Keratinocyte (primary cell): ENCODE measurements at regions not wholly inside any gene's neighbourhood (a gene's known extent, or its start where the extent isn't known, plus 50 kb on each side); places are given as distances from the start of the nearest gene placed in this dataset.

Experiments used
- DNase-seq: peaks from one replicate; pipeline ENCODE4 v3.0.0-alpha.2; 2011; ENCODE audit warnings: low read depth, missing footprints, low spot score
- FAIRE-seq: peaks from 2 replicates; lab custom pipeline; 2011; peaks lifted over from hg19 to GRCh38; lab: Jason Lieb, UNC
- H2AFZ ChIP-seq: 2 replicates; pipeline ENCODE4 v1.6.0; 2012; ENCODE audit warnings: low read length, control low read depth, inconsistent platforms; ENCODE audit not compliant: control insufficient read depth
- H3K27ac ChIP-seq: 2 replicates; pipeline ENCODE4 v1.5.1; 2011; ENCODE audit warnings: low read length; ENCODE audit not compliant: control insufficient read depth, insufficient read depth
- H3K27me3 ChIP-seq: 3 replicates; pipeline ENCODE4 v1.6.0; 2011; ENCODE audit warnings: low read length; ENCODE audit not compliant: control insufficient read depth, insufficient read depth; ENCODE audit errors: extremely low read depth
- H3K36me3 ChIP-seq, 2 experiments: 2 replicates in 1 of 2; 3 replicates in 1 of 2; pipeline ENCODE4 v1.5.1; 2011; ENCODE audit warnings: low read length in 2 of 2, mild to moderate bottlenecking in 1 of 2; ENCODE audit not compliant: control insufficient read depth in 2 of 2, insufficient read depth in 2 of 2; ENCODE audit errors: extremely low read depth in 1 of 2
- H3K4me1 ChIP-seq: 3 replicates; pipeline ENCODE4 v1.5.1; 2011; ENCODE audit warnings: low read length; ENCODE audit not compliant: control insufficient read depth, insufficient read depth; ENCODE audit errors: extremely low read depth
- H3K4me2 ChIP-seq: 3 replicates; pipeline ENCODE4 v1.6.0; 2011; ENCODE audit warnings: low read depth, low read length; ENCODE audit not compliant: control insufficient read depth, insufficient read depth; ENCODE audit errors: extremely low read depth
- H3K4me3 ChIP-seq, 3 experiments: fragments of 200-600 bp in 1 of 3; sonication (generic) in 1 of 3; 2 replicates in 2 of 3; 3 replicates in 1 of 3; pipeline ENCODE4 v1.5.1; 2011 to 2016; ENCODE audit warnings: low read length in 3 of 3, mild to moderate bottlenecking in 3 of 3, control low read depth in 2 of 3, inconsistent platforms in 1 of 3, low read depth in 1 of 3, mixed read lengths in 1 of 3, mixed run types in 1 of 3, moderate library complexity in 1 of 3; ENCODE audit not compliant: control insufficient read depth in 2 of 3, insufficient read depth in 2 of 3; ENCODE audit errors: extremely low read depth in 1 of 3
- H3K79me2 ChIP-seq: 2 replicates; pipeline ENCODE4 v1.6.0; 2012; ENCODE audit warnings: low read length; ENCODE audit not compliant: control insufficient read depth, insufficient read depth
- H3K9ac ChIP-seq: 3 replicates; pipeline ENCODE4 v1.6.0; 2011; ENCODE audit warnings: low read length; ENCODE audit not compliant: control insufficient read depth, insufficient read depth; ENCODE audit errors: extremely low read depth
- H3K9me1 ChIP-seq: 3 replicates; pipeline ENCODE4 v1.6.0; 2011; ENCODE audit warnings: low read length; ENCODE audit not compliant: control insufficient read depth, insufficient read depth; ENCODE audit errors: extremely low read depth
- H3K9me3 ChIP-seq: 2 replicates; pipeline ENCODE4 v1.5.1; 2012; ENCODE audit warnings: low read depth, low read length; ENCODE audit not compliant: control insufficient read depth
- H4K20me1 ChIP-seq: 3 replicates; pipeline ENCODE4 v1.6.0; 2011; ENCODE audit warnings: low read length; ENCODE audit not compliant: control insufficient read depth, insufficient read depth; ENCODE audit errors: extremely low read depth
- EZH2 ChIP-seq: IDR thresholded peaks from one replicate; pipeline ENCODE4 v1.6.1; 2012; ENCODE audit warnings: inconsistent platforms, mild to moderate bottlenecking, low read length, moderate library complexity
- dilution Hi-C: fragments of 300-500 bp; cut with MboI; formaldehyde crosslinking; loops from one replicate; pipeline ENCODE4 v1.7.0; 2020; ENCODE audit warnings: low sequenced_read_pairs; ENCODE audit not compliant: extremely low pct_ligation_motif_present
- TF ChIP-seq, protein P1 (sequence below), 3 experiments: IDR thresholded peaks in 1 of 3; conservative IDR thresholded peaks in 1 of 3; optimal IDR thresholded peaks in 1 of 3; 2 replicates in 2 of 3; 3 replicates in 1 of 3; pipeline versions ENCODE3 to v1.5.1; 2011; ENCODE audit warnings: low read length in 3 of 3, mild to moderate bottlenecking in 3 of 3, moderate library complexity in 2 of 3, control low read depth in 1 of 3, inconsistent platforms in 1 of 3; ENCODE audit not compliant: insufficient read depth in 2 of 3; ENCODE audit errors: extremely low read depth in 1 of 3

DNA sequence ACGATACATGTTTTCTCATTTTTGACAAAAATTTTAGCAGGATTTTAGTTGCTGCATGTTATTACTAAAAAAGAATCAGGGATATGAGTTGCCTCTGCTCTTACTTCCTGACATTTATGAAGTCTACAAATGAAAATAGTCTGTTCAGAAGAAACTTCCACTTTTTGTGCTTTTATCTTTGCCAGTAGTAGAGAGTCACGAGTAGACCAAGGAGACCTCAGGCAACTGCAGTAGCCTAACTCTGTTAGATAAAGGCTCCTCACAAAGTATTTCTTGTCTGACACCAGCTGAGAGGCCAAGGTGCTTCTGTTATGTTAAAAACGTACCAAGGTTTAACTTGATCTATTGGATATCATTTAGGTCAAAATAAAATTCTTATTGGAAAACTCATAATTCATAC is 333.9 kb downstream of the NR2F1-AS1 start:
- Histone ChIP-seq H3K9me1 (no peaks in the 10 kb centered on the region), H3K27ac (no peak overlapping the region), H3K79me2 (no peaks in the 10 kb centered on the region), H3K36me3 (no peaks in the 10 kb centered on the region), H3K4me1 (peaks cover 3% of the 10 kb centered on the region), H3K9ac (no peak overlapping the region), H2AFZ (no peak overlapping the region), H3K9me3 (no peaks in the 10 kb centered on the region), H3K4me2 (no peak overlapping the region), H3K4me3 (no peak overlapping the region), H4K20me1 (no peaks in the 10 kb centered on the region), H3K27me3 (no peaks in the 10 kb centered on the region)
- FAIRE-seq (no peak), DNase-seq (no peak)
- dilution Hi-C loops, result no loop called here
- TF ChIP-seq EZH2, result no peak
- TF ChIP-seq, protein P1, sequence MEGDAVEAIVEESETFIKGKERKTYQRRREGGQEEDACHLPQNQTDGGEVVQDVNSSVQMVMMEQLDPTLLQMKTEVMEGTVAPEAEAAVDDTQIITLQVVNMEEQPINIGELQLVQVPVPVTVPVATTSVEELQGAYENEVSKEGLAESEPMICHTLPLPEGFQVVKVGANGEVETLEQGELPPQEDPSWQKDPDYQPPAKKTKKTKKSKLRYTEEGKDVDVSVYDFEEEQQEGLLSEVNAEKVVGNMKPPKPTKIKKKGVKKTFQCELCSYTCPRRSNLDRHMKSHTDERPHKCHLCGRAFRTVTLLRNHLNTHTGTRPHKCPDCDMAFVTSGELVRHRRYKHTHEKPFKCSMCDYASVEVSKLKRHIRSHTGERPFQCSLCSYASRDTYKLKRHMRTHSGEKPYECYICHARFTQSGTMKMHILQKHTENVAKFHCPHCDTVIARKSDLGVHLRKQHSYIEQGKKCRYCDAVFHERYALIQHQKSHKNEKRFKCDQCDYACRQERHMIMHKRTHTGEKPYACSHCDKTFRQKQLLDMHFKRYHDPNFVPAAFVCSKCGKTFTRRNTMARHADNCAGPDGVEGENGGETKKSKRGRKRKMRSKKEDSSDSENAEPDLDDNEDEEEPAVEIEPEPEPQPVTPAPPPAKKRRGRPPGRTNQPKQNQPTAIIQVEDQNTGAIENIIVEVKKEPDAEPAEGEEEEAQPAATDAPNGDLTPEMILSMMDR (optimal IDR thresholded peaks at IDR 0.05 in 1 of 3, IDR thresholded peaks at IDR 0.05 in 1 of 3, conservative IDR thresholded peaks at IDR 0.05 in 1 of 3; ENCODE audit: extremely low read depth in 1 of 3, insufficient read depth in 2 of 3, low read length in 3 of 3), result no peak

DNA sequence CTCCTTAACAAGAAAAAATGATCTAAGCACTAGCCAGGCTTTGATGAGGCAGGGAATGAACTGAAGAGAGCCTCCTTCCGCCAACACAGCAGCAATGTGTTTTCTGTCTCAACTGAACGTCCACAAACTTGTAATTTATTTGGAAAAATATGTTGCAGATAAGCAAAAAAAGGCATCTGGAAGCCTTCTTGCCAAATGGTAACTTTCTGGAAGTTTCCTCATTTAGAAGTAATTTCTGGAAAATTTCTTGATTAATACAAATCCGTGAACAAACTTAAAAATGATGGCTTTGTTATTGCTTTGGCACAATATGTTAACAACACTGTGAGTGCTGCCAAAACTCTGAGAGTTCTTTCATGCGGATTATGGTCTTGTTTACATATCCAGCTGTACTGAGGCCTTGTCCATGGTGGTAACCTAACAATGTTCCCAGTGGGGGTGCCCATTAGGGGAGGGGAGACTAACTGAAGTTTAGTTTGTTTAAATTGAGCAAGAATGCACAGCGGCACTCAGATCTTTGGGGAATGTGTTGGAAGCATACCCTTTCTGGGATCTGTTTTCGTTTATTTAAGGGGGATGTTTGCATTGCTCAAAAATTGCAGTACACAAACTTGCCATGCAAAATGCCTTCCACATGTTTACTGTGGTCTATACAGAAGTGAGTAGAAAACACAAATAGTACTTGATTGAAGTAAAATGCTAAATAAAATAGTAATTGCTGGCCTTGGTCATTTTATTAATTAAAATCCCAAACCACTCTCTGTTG is 334.7 kb downstream of the NR2F1-AS1 start:
- FAIRE-seq (peak; percentile 56), DNase-seq (no peak)
- Histone ChIP-seq H3K9ac (no peak overlapping the region), H3K27me3 (no peaks in the 10 kb centered on the region), H3K9me3 (no peaks in the 10 kb centered on the region), H4K20me1 (no peaks in the 10 kb centered on the region), H3K4me2 (no peak overlapping the region), H3K4me1 (peaks cover 3% of the 10 kb centered on the region), H2AFZ (no peak overlapping the region), H3K4me3 (no peak overlapping the region), H3K36me3 (no peaks in the 10 kb centered on the region), H3K27ac (no peak overlapping the region), H3K9me1 (no peaks in the 10 kb centered on the region), H3K79me2 (no peaks in the 10 kb centered on the region)
- no peak for TF ChIP-seq EZH2
- TF ChIP-seq, protein P1 (optimal IDR thresholded peaks at IDR 0.05 in 1 of 3, IDR thresholded peaks at IDR 0.05 in 1 of 3, conservative IDR thresholded peaks at IDR 0.05 in 1 of 3; ENCODE audit: extremely low read depth in 1 of 3, insufficient read depth in 2 of 3, low read length in 3 of 3), result no peak
- dilution Hi-C loops, result no loop called here
